ENCODE measurements at regions not wholly inside any gene's neighbourhood (a gene's known extent, or its start where the extent isn't known, plus 50 kb on each side); places are given as distances from the start of the nearest gene placed in this dataset.

DNA sequence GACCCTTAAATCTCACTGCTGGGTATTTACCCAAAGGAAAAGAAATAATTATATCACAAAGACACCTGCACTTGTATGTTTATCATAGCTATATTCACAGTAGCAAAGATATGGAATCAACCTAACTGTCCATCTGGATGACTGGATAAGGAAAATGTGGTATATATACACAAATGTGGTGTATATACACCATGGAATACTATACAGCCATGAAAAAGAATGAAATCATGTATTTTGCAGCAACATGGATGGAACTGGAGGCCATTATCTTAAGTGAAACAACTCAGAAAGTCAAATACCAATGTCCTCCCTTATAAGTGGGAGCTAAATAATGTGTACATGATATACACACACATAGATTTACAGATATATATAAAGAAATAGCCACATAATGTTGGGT is 168.2 kb downstream of the SH2D4B start:
- TF ChIP-seq, protein P1, sequence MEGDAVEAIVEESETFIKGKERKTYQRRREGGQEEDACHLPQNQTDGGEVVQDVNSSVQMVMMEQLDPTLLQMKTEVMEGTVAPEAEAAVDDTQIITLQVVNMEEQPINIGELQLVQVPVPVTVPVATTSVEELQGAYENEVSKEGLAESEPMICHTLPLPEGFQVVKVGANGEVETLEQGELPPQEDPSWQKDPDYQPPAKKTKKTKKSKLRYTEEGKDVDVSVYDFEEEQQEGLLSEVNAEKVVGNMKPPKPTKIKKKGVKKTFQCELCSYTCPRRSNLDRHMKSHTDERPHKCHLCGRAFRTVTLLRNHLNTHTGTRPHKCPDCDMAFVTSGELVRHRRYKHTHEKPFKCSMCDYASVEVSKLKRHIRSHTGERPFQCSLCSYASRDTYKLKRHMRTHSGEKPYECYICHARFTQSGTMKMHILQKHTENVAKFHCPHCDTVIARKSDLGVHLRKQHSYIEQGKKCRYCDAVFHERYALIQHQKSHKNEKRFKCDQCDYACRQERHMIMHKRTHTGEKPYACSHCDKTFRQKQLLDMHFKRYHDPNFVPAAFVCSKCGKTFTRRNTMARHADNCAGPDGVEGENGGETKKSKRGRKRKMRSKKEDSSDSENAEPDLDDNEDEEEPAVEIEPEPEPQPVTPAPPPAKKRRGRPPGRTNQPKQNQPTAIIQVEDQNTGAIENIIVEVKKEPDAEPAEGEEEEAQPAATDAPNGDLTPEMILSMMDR (IDR thresholded peaks at IDR 0.05) = no peak
- TF ChIP-seq POLR2A (IDR thresholded peaks at IDR 0.05) = no peak

All from lower leg skin (tissue), 3 donors.